Fibroblast of villous mesenchyme (primary cell): ENCODE measurements at regions not wholly inside any gene's neighbourhood (a gene's known extent, or its start where the extent isn't known, plus 50 kb on each side); places are given as distances from the start of the nearest gene placed in this dataset.

ENCODE experiments used
- DNase-seq: peaks from one replicate; pipeline ENCODE4 v3.0.0-alpha.2; 2010; ENCODE audit warnings: low read depth
- H3K4me3 ChIP-seq: 2 replicates; pipeline ENCODE4 v1.5.1; 2011; ENCODE audit warnings: low read depth, mild to moderate bottlenecking, low read length
- CTCF ChIP-seq: IDR thresholded peaks from 2 replicates; pipeline ENCODE4 v1.5.1; 2012; ENCODE audit warnings: low read depth, mild to moderate bottlenecking, low read length; ENCODE audit not compliant: insufficient read depth

GRCh38 chr9:29965834-29966233, 2392.6 kb upstream of the C9orf72 start:
- TF ChIP-seq CTCF: no peak
- H3K4me3 ChIP-seq: no peak overlapping the region
- DNase-seq: no peak

- peak; percentile 61 for DNase-seq
- no peak overlapping the region for H3K4me3 ChIP-seq
- no peak for TF ChIP-seq CTCF
Observed at GRCh38 chr9:29966247-29966646, 2393.0 kb upstream of the C9orf72 start.

- H3K4me3 ChIP-seq: no peak overlapping the region
- TF ChIP-seq CTCF: no peak
- DNase-seq: no peak
Observed at GRCh38 chr9:29968831-29969230, 2395.6 kb upstream of the C9orf72 start.

- no peak for TF ChIP-seq CTCF
- no peak overlapping the region for H3K4me3 ChIP-seq
- no peak for DNase-seq
Observed at GRCh38 chr9:29969408-29969807, 2396.1 kb upstream of the C9orf72 start.

GRCh38 chr9:29969856-29970647, 2396.8 kb upstream of the C9orf72 start:
- no peak overlapping the region for H3K4me3 ChIP-seq
- DNase-seq: no peak
- no peak for TF ChIP-seq CTCF

- no peak for TF ChIP-seq CTCF
- H3K4me3 ChIP-seq: no peak overlapping the region
- DNase-seq: no peak
Observed at GRCh38 chr9:29974197-29974596, 2400.9 kb upstream of the C9orf72 start.

GRCh38 chr9:29976981-29977380, 2403.7 kb upstream of the C9orf72 start:
- H3K4me3 ChIP-seq: no peak overlapping the region
- TF ChIP-seq CTCF: no peak
- DNase-seq: no peak
